Testis (tissue), 2 donors: ENCODE measurements at regions not wholly inside any gene's neighbourhood (a gene's known extent, or its start where the extent isn't known, plus 50 kb on each side); places are given as distances from the start of the nearest gene placed in this dataset.

Experiments
- DNase-seq: peaks from one replicate; pipeline ENCODE4 v3.0.0-alpha.2; 2019
- H3K27ac ChIP-seq, 2 donors: fragments of 200-600 bp; sonication (generic); one replicate each; pipeline ENCODE4 v1.5.1; 2019
- H3K27me3 ChIP-seq: fragments of 200-600 bp; sonication (generic); one replicate; pipeline ENCODE4 v1.5.1; 2019
- H3K36me3 ChIP-seq: fragments of 200-600 bp; sonication (generic); one replicate; pipeline ENCODE4 v1.5.1; 2017; ENCODE audit warnings: low read depth; ENCODE audit errors: missing control alignments
- H3K4me1 ChIP-seq: fragments of 200-600 bp; sonication (generic); one replicate; pipeline ENCODE4 v1.5.1; 2019
- H3K4me3 ChIP-seq, 2 donors: fragments of 200-600 bp; sonication (generic); one replicate each; pipeline ENCODE4 v1.5.1; 2017 to 2019
- H3K9me3 ChIP-seq: fragments of 200-600 bp; sonication (generic); one replicate; pipeline ENCODE4 v1.5.1; 2017
- POLR2A ChIP-seq: fragments of 450-650 bp; IDR thresholded peaks from one replicate; pipeline ENCODE4 v1.6.1; 2017; ENCODE audit warnings: antibody characterized with exemption, mild to moderate bottlenecking, moderate library complexity
- WGBS, 2 donors: methylation state at CpG; one replicate each; pipeline ENCODE4 v1.1.5; 2018; 5-methylcytosine and 5-hydroxymethylcytosine counted together
- intact Hi-C: fragments of 100-400 bp; cut with DNase I; formaldehyde crosslinking; loops from one replicate; pipeline ENCODE4 v1.15.1; 2023; ENCODE audit warnings: low total_unique reads
- TF ChIP-seq, protein P1 (sequence below), 3 experiments: fragments of 450-650 bp in 2 of 3; fragments of 200-600 bp in 1 of 3; sonication (generic) in 1 of 3; IDR thresholded peaks; one replicate each; pipeline ENCODE4 v1.5.1; 2016 to 2019; ENCODE audit warnings: antibody characterized with exemption in 3 of 3, mild to moderate bottlenecking in 2 of 3, moderate library complexity in 1 of 3

DNA sequence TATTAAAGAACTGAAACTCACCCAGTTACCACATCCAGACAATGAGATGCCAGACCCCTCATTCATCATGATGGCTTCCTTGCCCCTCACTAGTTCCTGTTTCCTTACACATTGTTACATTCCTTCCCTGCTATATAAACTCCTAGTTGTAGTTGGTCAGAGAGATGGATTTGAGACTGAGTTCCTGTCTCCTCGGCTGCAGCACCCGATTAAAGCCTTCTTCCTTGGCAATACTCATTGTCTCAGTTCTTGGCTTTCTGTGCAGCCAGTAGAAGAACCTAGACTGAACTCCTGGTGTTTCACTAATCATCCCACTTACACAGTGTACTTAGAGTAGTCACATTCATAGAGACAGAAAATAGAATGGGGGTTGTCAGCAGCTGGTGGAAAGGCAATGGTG lies 324.7 kb downstream of the TRIML1 start:
- H3K36me3 ChIP-seq: no peaks in the 10 kb centered on the region
- intact Hi-C loops: no loop called here
- H3K27me3 ChIP-seq: no peaks in the 10 kb centered on the region
- H3K4me3 ChIP-seq: no peak overlapping the region
- WGBS, 2 donors: 90 to 92% methylated on average over 2 of the region's 2 CpGs
- H3K27ac ChIP-seq: no peak overlapping the region
- H3K4me1 ChIP-seq: no peaks in the 10 kb centered on the region
- TF ChIP-seq, protein P1, sequence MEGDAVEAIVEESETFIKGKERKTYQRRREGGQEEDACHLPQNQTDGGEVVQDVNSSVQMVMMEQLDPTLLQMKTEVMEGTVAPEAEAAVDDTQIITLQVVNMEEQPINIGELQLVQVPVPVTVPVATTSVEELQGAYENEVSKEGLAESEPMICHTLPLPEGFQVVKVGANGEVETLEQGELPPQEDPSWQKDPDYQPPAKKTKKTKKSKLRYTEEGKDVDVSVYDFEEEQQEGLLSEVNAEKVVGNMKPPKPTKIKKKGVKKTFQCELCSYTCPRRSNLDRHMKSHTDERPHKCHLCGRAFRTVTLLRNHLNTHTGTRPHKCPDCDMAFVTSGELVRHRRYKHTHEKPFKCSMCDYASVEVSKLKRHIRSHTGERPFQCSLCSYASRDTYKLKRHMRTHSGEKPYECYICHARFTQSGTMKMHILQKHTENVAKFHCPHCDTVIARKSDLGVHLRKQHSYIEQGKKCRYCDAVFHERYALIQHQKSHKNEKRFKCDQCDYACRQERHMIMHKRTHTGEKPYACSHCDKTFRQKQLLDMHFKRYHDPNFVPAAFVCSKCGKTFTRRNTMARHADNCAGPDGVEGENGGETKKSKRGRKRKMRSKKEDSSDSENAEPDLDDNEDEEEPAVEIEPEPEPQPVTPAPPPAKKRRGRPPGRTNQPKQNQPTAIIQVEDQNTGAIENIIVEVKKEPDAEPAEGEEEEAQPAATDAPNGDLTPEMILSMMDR (IDR thresholded peaks at IDR 0.05): no peak
- no peaks in the 10 kb centered on the region for H3K9me3 ChIP-seq
- DNase-seq: no peak

DNA sequence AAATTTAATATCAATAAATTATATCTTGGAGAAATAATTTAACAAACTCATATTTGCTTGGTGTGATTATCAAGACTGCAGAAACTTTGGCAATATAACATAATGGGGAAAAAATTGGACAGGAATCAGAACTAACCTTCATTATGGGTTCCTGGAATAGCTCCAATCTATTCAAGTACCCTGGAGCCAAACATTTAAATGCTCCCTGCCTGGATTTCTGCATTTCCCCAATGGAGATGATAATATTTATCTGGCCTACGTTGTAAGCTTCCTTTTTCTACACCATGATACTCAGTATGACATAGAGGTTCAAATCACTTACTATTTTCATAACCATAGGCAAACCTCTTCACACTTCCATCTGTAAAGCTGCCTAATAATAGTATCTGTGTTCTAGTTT lies 326.8 kb downstream of the TRIML1 start:
- WGBS, 2 donors: 45 to 56% methylated on average over 1 of the region's 1 CpG
- no peaks in the 10 kb centered on the region for H3K27me3 ChIP-seq
- H3K4me3 ChIP-seq: no peak overlapping the region
- DNase-seq: no peak
- H3K27ac ChIP-seq: no peak overlapping the region
- no peaks in the 10 kb centered on the region for H3K9me3 ChIP-seq
- TF ChIP-seq, protein P1 (IDR thresholded peaks at IDR 0.05): no peak
- no peak for TF ChIP-seq POLR2A
- H3K4me1 ChIP-seq: no peaks in the 10 kb centered on the region
- H3K36me3 ChIP-seq: no peaks in the 10 kb centered on the region
- intact Hi-C loops: no loop called here

DNA sequence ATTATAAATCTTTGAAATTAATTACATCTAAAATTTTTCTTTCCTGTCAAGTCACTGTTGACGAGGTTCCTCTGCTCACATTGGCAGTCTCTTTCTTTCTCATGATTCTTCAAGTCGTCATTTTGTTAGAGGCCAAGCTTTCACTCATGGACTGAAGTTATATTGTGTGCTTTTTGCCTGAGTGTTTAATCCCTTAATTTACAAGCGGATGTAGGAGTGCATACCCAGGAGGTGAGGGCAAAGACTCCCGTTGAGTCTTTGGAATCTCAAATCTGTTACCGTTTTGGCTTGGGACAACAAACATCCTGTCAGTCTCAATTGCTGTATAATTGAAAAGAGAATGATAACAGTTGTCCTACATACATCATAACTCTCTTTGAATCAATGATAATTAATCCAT lies 345.0 kb downstream of the TRIML1 start:
- no peak for TF ChIP-seq POLR2A
- TF ChIP-seq, protein P1 (IDR thresholded peaks at IDR 0.05): no peak
- H3K9me3 ChIP-seq: no peaks in the 10 kb centered on the region
- 58 to 60% methylated on average over 5 of the region's 5 CpGs for WGBS, 2 donors

DNA sequence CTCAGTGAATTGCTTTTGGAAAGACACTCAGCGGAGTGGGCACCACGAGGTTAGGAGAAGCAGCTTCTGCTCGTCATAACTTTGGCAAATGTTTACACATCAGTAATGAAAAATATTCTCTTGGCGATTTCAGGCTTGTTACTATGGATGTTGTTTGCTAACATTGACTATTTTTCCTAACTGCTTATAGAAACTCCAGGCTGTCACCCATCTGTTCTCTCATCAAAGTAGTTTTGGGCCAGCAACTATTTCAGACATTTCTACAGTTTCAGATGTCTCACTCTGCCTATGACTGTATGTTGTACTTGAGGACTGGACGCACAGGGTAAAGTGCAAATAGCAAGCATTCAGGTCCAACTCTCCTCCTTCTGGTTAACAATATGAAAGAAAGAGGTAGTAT lies 346.7 kb downstream of the TRIML1 start:
- Histone ChIP-seq H3K27ac (no peak overlapping the region), H3K4me3 (no peak overlapping the region), H3K36me3 (no peaks in the 10 kb centered on the region), H3K27me3 (no peaks in the 10 kb centered on the region), H3K9me3 (no peaks in the 10 kb centered on the region), H3K4me1 (no peaks in the 10 kb centered on the region)
- intact Hi-C loops: no loop called here
- DNase-seq: no peak
- no peak for TF ChIP-seq POLR2A
- TF ChIP-seq, protein P1 (IDR thresholded peaks at IDR 0.05): no peak
- 88 to 90% methylated on average over 5 of the region's 5 CpGs for WGBS, 2 donors

More for the DNA sequence above, 345.0 kb downstream of the TRIML1 start:
- intact Hi-C loops: no loop called here
- Histone ChIP-seq H3K27ac (no peak overlapping the region), H3K4me1 (no peaks in the 10 kb centered on the region), H3K27me3 (no peaks in the 10 kb centered on the region), H3K4me3 (no peak overlapping the region), H3K36me3 (no peaks in the 10 kb centered on the region)
- DNase-seq: no peak

DNA sequence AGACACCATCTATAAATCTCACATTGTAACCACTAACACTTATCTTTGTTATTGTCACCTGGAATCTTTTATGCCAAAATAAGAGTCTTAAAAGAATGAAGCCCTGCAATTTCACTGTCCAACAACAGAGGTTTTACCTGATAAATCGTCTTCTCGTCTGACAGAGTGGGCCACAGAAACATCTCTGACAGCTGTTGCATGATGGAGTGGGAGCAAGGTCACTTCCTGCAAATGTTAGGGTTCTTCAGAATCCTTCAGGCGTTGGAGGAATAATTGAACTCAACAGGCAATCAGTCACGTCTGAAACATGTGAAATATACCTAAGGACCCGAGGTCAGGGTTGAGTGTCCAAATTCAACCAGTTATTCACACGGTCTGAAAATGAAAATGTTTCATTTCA lies 353.6 kb downstream of the TRIML1 start:
- no peak for DNase-seq
- no peaks in the 10 kb centered on the region for H3K9me3 ChIP-seq
- H3K27me3 ChIP-seq: no peaks in the 10 kb centered on the region
- no peaks in the 10 kb centered on the region for H3K4me1 ChIP-seq
- intact Hi-C loops: no loop called here
- no peak overlapping the region for H3K27ac ChIP-seq
- H3K36me3 ChIP-seq: no peaks in the 10 kb centered on the region
- TF ChIP-seq POLR2A: no peak
- TF ChIP-seq, protein P1 (IDR thresholded peaks at IDR 0.05): no peak
- no peak overlapping the region for H3K4me3 ChIP-seq
- 43 to 44% methylated on average over 6 of the region's 6 CpGs for WGBS, 2 donors
